MCF 10A (cell line): ENCODE measurements at regions not wholly inside any gene's neighbourhood (a gene's known extent, or its start where the extent isn't known, plus 50 kb on each side); places are given as distances from the start of the nearest gene placed in this dataset.

Experiments
- BruUV-seq: library from RNA; stranded (reverse); fragments of 400-500 nt; replicated peaks from 2 replicates; lab custom pipeline; 2021; lab: Mats Ljungman, UMichigan
- CTCF ChIA-PET: fragments of 300-600 bp; sonication (Branson Sonifier 250); formaldehyde crosslinking; extraction: SDS; loops from one replicate; lab custom pipeline; 2021; ENCODE audit warnings: antibody characterized with exemption, inconsistent platforms; lab: Yijun Ruan, JAX
- POLR2A ChIA-PET: fragments of 300-600, 350-650 bp; sonication (Branson Sonifier 250); formaldehyde crosslinking; extraction: SDS; loops from one replicate; lab custom pipeline; 2020; ENCODE audit warnings: antibody characterized with exemption, inconsistent platforms; lab: Yijun Ruan, JAX
- DNase-seq: peaks from one replicate; pipeline ENCODE4 v3.0.0-alpha.2; 2018; ENCODE audit not compliant: unreplicated experiment
- H3K27ac Mint-ChIP-seq: one replicate; pipeline ENCODE4 v1.8.0; 2022; ENCODE audit warnings: mild to moderate bottlenecking, low read depth, mixed read lengths; ENCODE audit not compliant: unreplicated experiment
- H3K27me3 Mint-ChIP-seq: one replicate; pipeline ENCODE4 v1.8.0; 2022; ENCODE audit warnings: mixed read lengths; ENCODE audit not compliant: insufficient read depth, unreplicated experiment
- H3K36me3 Mint-ChIP-seq: one replicate; pipeline ENCODE4 v1.8.0; 2022; ENCODE audit warnings: mild to moderate bottlenecking, moderate library complexity, mixed read lengths; ENCODE audit not compliant: insufficient read depth, unreplicated experiment
- H3K4me1 Mint-ChIP-seq: one replicate; pipeline ENCODE4 v1.8.0; 2022; ENCODE audit warnings: mixed read lengths; ENCODE audit not compliant: insufficient read depth, unreplicated experiment
- H3K4me3 Mint-ChIP-seq: one replicate; pipeline ENCODE4 v1.8.0; 2022; ENCODE audit warnings: mild to moderate bottlenecking, moderate library complexity, mixed read lengths; ENCODE audit not compliant: unreplicated experiment
- H3K9me3 Mint-ChIP-seq: one replicate; pipeline ENCODE4 v1.8.0; 2022; ENCODE audit warnings: mixed read lengths; ENCODE audit not compliant: unreplicated experiment
- CTCF ChIP-seq: fragments of 200-600 bp; IDR thresholded peaks from one replicate; pipeline ENCODE4 v1.8.0; 2022; ENCODE audit warnings: antibody characterized with exemption, mild to moderate bottlenecking; ENCODE audit not compliant: unreplicated experiment
- intact Hi-C: fragments of 100-400 bp; cut with micrococcal nuclease; formaldehyde crosslinking; loops from 2 replicates; pipeline ENCODE4 v1.14.1; 2022

- H3K4me1 Mint-ChIP-seq = peaks cover 29% of the 10 kb centered on the region
- peak; percentile 43 for DNase-seq
- ChIA-PET POLR2A (interaction anchor here (0.9 kb wide), 1 partner anchor 209 kb away, joined by 3 read pairs; no protein-coding TSS in a partner anchor), CTCF (no interaction called here)
- BruUV-seq = no TSS peak
- no peak for TF ChIP-seq CTCF
- intact Hi-C loops = no loop called here
- H3K36me3 Mint-ChIP-seq = no peaks in the 10 kb centered on the region
- H3K27me3 Mint-ChIP-seq = no peaks in the 10 kb centered on the region
- H3K9me3 Mint-ChIP-seq = peaks cover 10% of the 10 kb centered on the region
- H3K27ac Mint-ChIP-seq = no peak overlapping the region
- H3K4me3 Mint-ChIP-seq = no peak overlapping the region
These were observed 211.3 kb upstream of the FAT1 start for GRCh38 chr4:186934841-186935443.

GRCh38 chr4:186935901-186936300 lies 212.2 kb upstream of the FAT1 start:
- no peak for DNase-seq
- no peak for TF ChIP-seq CTCF
- H3K36me3 Mint-ChIP-seq = no peaks in the 10 kb centered on the region
- CTCF ChIA-PET = no interaction called here
- peaks cover 10% of the 10 kb centered on the region for H3K9me3 Mint-ChIP-seq
- intact Hi-C loops = no loop called here
- H3K27me3 Mint-ChIP-seq = no peaks in the 10 kb centered on the region
- no peak overlapping the region for H3K4me3 Mint-ChIP-seq
- no TSS peak for BruUV-seq
- no peak overlapping the region for H3K27ac Mint-ChIP-seq
- POLR2A ChIA-PET = no interaction called here
- H3K4me1 Mint-ChIP-seq = peaks cover 29% of the 10 kb centered on the region

GRCh38 chr4:186936496-186937375 lies 213.1 kb upstream of the FAT1 start:
- Mint-ChIP-seq H3K9me3 (peaks cover 10% of the 10 kb centered on the region), H3K36me3 (no peaks in the 10 kb centered on the region), H3K4me1 (peaks cover 29% of the 10 kb centered on the region), H3K27ac (peak overlapping the region; percentile 66), H3K27me3 (no peaks in the 10 kb centered on the region), H3K4me3 (no peak overlapping the region)
- peak; percentile 24 for DNase-seq
- intact Hi-C loops = no loop called here
- no peak for TF ChIP-seq CTCF
- BruUV-seq = no TSS peak
- ChIA-PET CTCF (interaction anchor here (0.6 to 1.0 kb wide), 6 partner anchors 8 to 798 kb away, joined by 3 to 4 read pairs (median 3); no protein-coding TSS in a partner anchor), POLR2A (interaction anchor here (0.9 kb wide), 1 partner anchor 209 kb away, joined by 6 read pairs; no protein-coding TSS in a partner anchor)

GRCh38 chr4:186939226-186939625 lies 215.6 kb upstream of the FAT1 start:
- H3K4me1 Mint-ChIP-seq = peaks cover 18% of the 10 kb centered on the region
- no peak for TF ChIP-seq CTCF
- no peaks in the 10 kb centered on the region for H3K36me3 Mint-ChIP-seq
- ChIA-PET CTCF (no interaction called here), POLR2A (no interaction called here)
- peaks cover 10% of the 10 kb centered on the region for H3K9me3 Mint-ChIP-seq
- no peaks in the 10 kb centered on the region for H3K27me3 Mint-ChIP-seq
- intact Hi-C loops = no loop called here
- H3K27ac Mint-ChIP-seq = no peak overlapping the region
- no peak overlapping the region for H3K4me3 Mint-ChIP-seq
- no TSS peak for BruUV-seq
- no peak for DNase-seq
